Fibroblast of the conjunctiva (primary cell): ENCODE measurements at regions not wholly inside any gene's neighbourhood (a gene's known extent, or its start where the extent isn't known, plus 50 kb on each side); places are given as distances from the start of the nearest gene placed in this dataset.

Source experiments
- DNase-seq: peaks from one replicate; pipeline ENCODE4 v3.0.0-alpha.2; 2010; ENCODE audit warnings: low read depth

GRCh38 chr2:207449642-207450165 lies 80.1 kb upstream of the CREB1 start:
- no peak for DNase-seq

GRCh38 chr2:207450186-207450585 lies 79.6 kb upstream of the CREB1 start:
- no peak for DNase-seq

- DNase-seq: no peak
These were observed 71.2 kb upstream of the CREB1 start for GRCh38 chr2:207458582-207458981.

GRCh38 chr2:207459990-207460757 lies 69.6 kb upstream of the CREB1 start:
- no peak for DNase-seq

GRCh38 chr2:207463433-207463832 lies 66.3 kb upstream of the CREB1 start:
- no peak for DNase-seq

GRCh38 chr2:207464007-207464406 lies 65.8 kb upstream of the CREB1 start:
- no peak for DNase-seq

- DNase-seq: no peak
These were observed 63.9 kb upstream of the CREB1 start for GRCh38 chr2:207465894-207466293.

GRCh38 chr2:207467716-207468347 lies 61.9 kb upstream of the CREB1 start:
- DNase-seq: peak; percentile 48

- DNase-seq: no peak
These were observed 61.3 kb upstream of the CREB1 start for GRCh38 chr2:207468488-207468887.

GRCh38 chr2:207469451-207469850 lies 60.3 kb upstream of the CREB1 start:
- no peak for DNase-seq

- no peak for DNase-seq
These were observed 59.6 kb upstream of the CREB1 start for GRCh38 chr2:207469943-207470729.

- DNase-seq: no peak
These were observed 58.5 kb upstream of the CREB1 start for GRCh38 chr2:207471261-207471660.

GRCh38 chr2:207472343-207473048 lies 57.3 kb upstream of the CREB1 start:
- DNase-seq: no peak

- DNase-seq: peak; percentile 86
These were observed 56.5 kb upstream of the CREB1 start for GRCh38 chr2:207473049-207473930.

GRCh38 chr2:207473931-207474235 lies 55.9 kb upstream of the CREB1 start:
- no peak for DNase-seq

- peak; percentile 56 for DNase-seq
These were observed 54.8 kb upstream of the CREB1 start for GRCh38 chr2:207474863-207475485.

GRCh38 chr2:207475546-207475945 lies 54.2 kb upstream of the CREB1 start:
- no peak for DNase-seq

- no peak for DNase-seq
These were observed 51.9 kb upstream of the CREB1 start for GRCh38 chr2:207477896-207478295.

- DNase-seq: no peak
These were observed 51.2 kb upstream of the CREB1 start for GRCh38 chr2:207478572-207478971.

GRCh38 chr2:207479198-207479785 lies 50.5 kb upstream of the CREB1 start:
- no peak for DNase-seq
